H1 (cell line): ENCODE measurements at regions not wholly inside any gene's neighbourhood (a gene's known extent, or its start where the extent isn't known, plus 50 kb on each side); places are given as distances from the start of the nearest gene placed in this dataset.

ENCODE experiments used
- CTCF ChIA-PET: fragments of 300-600 bp; sonication (Branson Sonifier 250); formaldehyde crosslinking; loops from one replicate; lab custom pipeline; 2021; ENCODE audit not compliant: partially characterized antibody; lab: Charles Lee
- POLR2A ChIA-PET: fragments of 300-600 bp; sonication (Branson Sonifier 250); formaldehyde crosslinking; loops from one replicate; lab custom pipeline; 2021; ENCODE audit warnings: inconsistent platforms; ENCODE audit not compliant: partially characterized antibody; lab: Charles Lee
- DNase-seq, 2 experiments: peaks; one replicate each; pipeline versions ENCODE4 v3.0.0 to v3.0.0-alpha.2; 2010 to 2022; ENCODE audit warnings: low spot score in 2 of 2, low read depth in 1 of 2, mixed read lengths in 1 of 2
- FAIRE-seq: peaks from 2 replicates; lab custom pipeline; 2011; peaks lifted over from hg19 to GRCh38; lab: Jason Lieb, UNC
- H2AFZ ChIP-seq: 2 replicates; pipeline ENCODE4 v1.8.1; 2012; ENCODE audit warnings: low read length, inconsistent platforms
- H2AK5ac ChIP-seq: 2 replicates; pipeline ENCODE4 v1.6.1; 2013; ENCODE audit warnings: low read depth, low read length
- H2BK120ac ChIP-seq: replicated peaks from 2 replicates; pipeline ENCODE3; 2013; ENCODE audit warnings: low read depth, low read length, inconsistent platforms
- H2BK12ac ChIP-seq: 2 replicates; pipeline ENCODE4 v1.6.1; 2013; ENCODE audit warnings: low read depth, low read length
- H2BK15ac ChIP-seq: 2 replicates; pipeline ENCODE4 v1.6.1; 2013; ENCODE audit warnings: low read length
- H2BK20ac ChIP-seq: 2 replicates; pipeline ENCODE4 v1.6.1; 2013; ENCODE audit warnings: low read length
- H2BK5ac ChIP-seq: 2 replicates; pipeline ENCODE4 v1.6.1; 2013; ENCODE audit warnings: low read depth, low read length
- H3K14ac ChIP-seq: 2 replicates; pipeline ENCODE4 v1.6.1; 2013; ENCODE audit warnings: inconsistent platforms; ENCODE audit not compliant: insufficient read length
- H3K18ac ChIP-seq: 2 replicates; pipeline ENCODE4 v1.6.1; 2013; ENCODE audit warnings: low read length; ENCODE audit errors: extremely low read depth
- H3K23ac ChIP-seq: 2 replicates; pipeline ENCODE4 v1.6.1; 2013; ENCODE audit warnings: inconsistent platforms; ENCODE audit not compliant: insufficient read length
- H3K23me2 ChIP-seq: 2 replicates; pipeline ENCODE4 v1.6.1; 2013; ENCODE audit warnings: low read depth, low read length
- H3K27ac ChIP-seq: 2 replicates; pipeline ENCODE4 v1.6.1; 2011; ENCODE audit warnings: low read depth, low read length, inconsistent platforms
- H3K27me3 ChIP-seq, 4 experiments: replicated peaks in 1 of 4; 1 replicate in 1 of 4; 2 replicates in 3 of 4; pipeline versions ENCODE4 v1.6.1 to v1.8.1; 2011 to 2013; ENCODE audit warnings: low read length in 3 of 4, mild to moderate bottlenecking in 3 of 4, inconsistent platforms in 2 of 4, mixed read lengths in 2 of 4, moderate library complexity in 1 of 4; ENCODE audit not compliant: control insufficient read depth in 3 of 4, insufficient read depth in 3 of 4; ENCODE audit errors: extremely low read depth in 1 of 4
- H3K36me3 ChIP-seq, 4 experiments: 2 replicates each; pipeline versions ENCODE4 v1.6.1 to v1.8.1; 2011 to 2013; ENCODE audit warnings: mild to moderate bottlenecking in 4 of 4, low read length in 3 of 4, moderate library complexity in 2 of 4, control low read depth in 1 of 4, inconsistent platforms in 1 of 4; ENCODE audit not compliant: insufficient read depth in 4 of 4, control insufficient read depth in 2 of 4
- H3K4ac ChIP-seq: replicated peaks from 2 replicates; pipeline ENCODE3; 2013; ENCODE audit warnings: low read length, low read depth, mixed read lengths, inconsistent platforms; ENCODE audit not compliant: insufficient read length
- H3K4me1 ChIP-seq, 4 experiments: replicated peaks in 1 of 4; 1 replicate in 1 of 4; 2 replicates in 3 of 4; pipeline versions ENCODE4 v1.6.1 to v1.8.1; 2011 to 2013; ENCODE audit warnings: low read length in 3 of 4, inconsistent platforms in 2 of 4, mixed read lengths in 1 of 4; ENCODE audit not compliant: insufficient read depth in 4 of 4, control insufficient read depth in 3 of 4
- H3K4me2 ChIP-seq, 2 experiments: 2 replicates each; pipeline versions ENCODE4 v1.6.1 to v1.8.1; 2011 to 2013; ENCODE audit warnings: low read depth in 2 of 2, low read length in 2 of 2, control low read depth in 1 of 2, inconsistent platforms in 1 of 2, mild to moderate bottlenecking in 1 of 2; ENCODE audit not compliant: insufficient read depth in 1 of 2
- H3K4me3 ChIP-seq, 4 experiments: fragments of 200-600, 300-600 bp in 1 of 4; sonication (generic), shearing (Covaris generic), sonication (Bioruptor Twin) in 1 of 4; 2 replicates each; pipeline versions ENCODE4 v1.5.1 to v1.8.1; 2011 to 2016; ENCODE audit warnings: low read length in 4 of 4, low read depth in 3 of 4, control low read depth in 2 of 4, inconsistent platforms in 2 of 4, mild to moderate bottlenecking in 2 of 4, mixed read lengths in 1 of 4, moderate library complexity in 1 of 4; ENCODE audit not compliant: insufficient read depth in 2 of 4; ENCODE audit errors: extremely low read depth in 1 of 4
- H3K56ac ChIP-seq: replicated peaks from 2 replicates; pipeline ENCODE3; 2013; ENCODE audit warnings: low read depth, mild to moderate bottlenecking, mixed read lengths, low read length, inconsistent platforms; ENCODE audit not compliant: insufficient read length
- H3K79me1 ChIP-seq: 2 replicates; pipeline ENCODE4 v1.6.1; 2013; ENCODE audit warnings: low read depth, low read length, control low read depth
- H3K79me2 ChIP-seq, 2 experiments: 2 replicates each; pipeline versions ENCODE4 v1.6.1 to v1.8.1; 2012 to 2013; ENCODE audit warnings: low read length in 2 of 2, mild to moderate bottlenecking in 2 of 2, inconsistent platforms in 1 of 2; ENCODE audit not compliant: insufficient read depth in 2 of 2, control insufficient read depth in 1 of 2
- H3K9ac ChIP-seq, 4 experiments: replicated peaks in 1 of 4; 1 replicate in 1 of 4; 2 replicates in 3 of 4; pipeline versions ENCODE4 v1.6.1 to v1.8.1; 2011 to 2013; ENCODE audit warnings: low read depth in 3 of 4, low read length in 3 of 4, control low read depth in 2 of 4, mild to moderate bottlenecking in 2 of 4, moderate library complexity in 2 of 4, inconsistent platforms in 1 of 4; ENCODE audit errors: extremely low read depth in 1 of 4
- H3K9me3 ChIP-seq, 2 experiments: 2 replicates each; pipeline versions ENCODE4 v1.6.1 to v1.8.1; 2012 to 2013; ENCODE audit warnings: mild to moderate bottlenecking in 2 of 2, moderate library complexity in 2 of 2, control low read depth in 1 of 2, inconsistent platforms in 1 of 2, low read depth in 1 of 2, low read length in 1 of 2, mixed read lengths in 1 of 2; ENCODE audit not compliant: insufficient read depth in 2 of 2
- H4K20me1 ChIP-seq, 2 experiments: replicated peaks in 1 of 2; 2 replicates each; pipeline versions ENCODE3 to v1.8.1; 2011 to 2013; ENCODE audit warnings: inconsistent platforms in 2 of 2, low read length in 2 of 2, mild to moderate bottlenecking in 1 of 2; ENCODE audit not compliant: insufficient read depth in 2 of 2, control insufficient read depth in 1 of 2
- H4K5ac ChIP-seq: 2 replicates; pipeline ENCODE4 v1.6.1; 2013; ENCODE audit warnings: low read length, low read depth, mixed read lengths, inconsistent platforms; ENCODE audit not compliant: insufficient read length
- H4K8ac ChIP-seq: 2 replicates; pipeline ENCODE4 v1.8.0; 2013; ENCODE audit warnings: mild to moderate bottlenecking, moderate library complexity, low read length, inconsistent platforms; ENCODE audit not compliant: insufficient read depth; ENCODE audit errors: extremely low read depth
- H4K91ac ChIP-seq: replicated peaks from 2 replicates; pipeline ENCODE3; 2013; ENCODE audit warnings: low read length, mixed read lengths, inconsistent platforms; ENCODE audit not compliant: insufficient read length
- CBX5 ChIP-seq: fragments of 300-800, 300-1000 bp; sonication (generic); IDR thresholded peaks from 2 replicates; pipeline ENCODE4 v1.7.1; 2016; ENCODE audit warnings: antibody characterized with exemption, low read length, low read depth
- CREB1 ChIP-seq: IDR thresholded peaks from 2 replicates; pipeline ENCODE4 v1.6.1; 2012; ENCODE audit warnings: inconsistent platforms
- CTCF ChIP-seq, 3 experiments: IDR thresholded peaks; 1 replicate in 2 of 3; 2 replicates in 1 of 3; pipeline versions ENCODE4 v1.5.1 to v1.6.1; 2011; ENCODE audit warnings: low read length in 3 of 3, mild to moderate bottlenecking in 3 of 3, inconsistent platforms in 2 of 3, low read depth in 1 of 3, moderate library complexity in 1 of 3; ENCODE audit not compliant: insufficient read depth in 1 of 3; ENCODE audit errors: control extremely low read depth in 1 of 3
- EGR1 ChIP-seq: IDR thresholded peaks from 2 replicates; pipeline ENCODE4 v1.6.1; 2011; ENCODE audit warnings: low read depth, low read length, borderline replicate concordance
- EP300 ChIP-seq, 2 experiments: IDR thresholded peaks; 1 replicate in 1 of 2; 2 replicates in 1 of 2; pipeline ENCODE4 v1.6.1; 2011 to 2012; ENCODE audit warnings: low read depth in 2 of 2, low read length in 2 of 2, mild to moderate bottlenecking in 2 of 2, borderline replicate concordance in 1 of 2, inconsistent platforms in 1 of 2, moderate library complexity in 1 of 2
- GTF2F1 ChIP-seq: IDR thresholded peaks from 2 replicates; pipeline ENCODE4 v1.6.1; 2012; ENCODE audit warnings: low read depth, low read length, improper control_type of control experiment, borderline replicate concordance
- JUN ChIP-seq: IDR thresholded peaks from 2 replicates; pipeline ENCODE4 v1.6.1; 2011; ENCODE audit warnings: low read depth, mild to moderate bottlenecking, improper control_type of control experiment, low read length
- MAFK ChIP-seq: IDR thresholded peaks from 2 replicates; pipeline ENCODE4 v1.6.1; 2012; ENCODE audit warnings: low read depth, mild to moderate bottlenecking, improper control_type of control experiment, low read length
- POLR2AphosphoS5 ChIP-seq: IDR thresholded peaks from 2 replicates; pipeline ENCODE4 v1.6.1; 2011; ENCODE audit warnings: low read depth, low read length
- SAP30 ChIP-seq: fragments of 300-600 bp; sonication (generic); IDR thresholded peaks from 2 replicates; pipeline ENCODE4 v1.7.1; 2012; ENCODE audit warnings: low read length, moderate library complexity, mild to moderate bottlenecking, inconsistent platforms; ENCODE audit not compliant: insufficient read depth, insufficient replicate concordance
- SRF ChIP-seq: IDR thresholded peaks from 2 replicates; pipeline ENCODE4 v1.6.1; 2011; ENCODE audit warnings: mild to moderate bottlenecking, low read depth, low read length, moderate library complexity
- YY1 ChIP-seq: IDR thresholded peaks from 2 replicates; pipeline ENCODE4 v1.6.1; 2011; ENCODE audit warnings: low read depth, mild to moderate bottlenecking, low read length
- ZNF274 ChIP-seq: IDR thresholded peaks from 2 replicates; pipeline ENCODE4 v1.7.0; 2012; ENCODE audit warnings: low read length, borderline replicate concordance; ENCODE audit errors: extremely low read depth
- WGBS, 2 experiments: shearing (Covaris generic) in 1 of 2; methylation state at CpG; one replicate each; pipeline versions ENCODE4 v1.1.6 to v1.1.7; 2013 to 2015; ENCODE audit warnings: low lambda C conversion rate in 2 of 2, mixed read lengths in 2 of 2, inconsistent platforms in 1 of 2, low coverage in 1 of 2, missing lambda C conversion rate in 1 of 2; ENCODE audit not compliant: insufficient replicate concordance in 2 of 2, insufficient coverage in 1 of 2, insufficient read length in 1 of 2; ENCODE audit errors: extremely low coverage in 1 of 2, missing lambda C conversion rate in 1 of 2; 5-methylcytosine and 5-hydroxymethylcytosine counted together

DNA sequence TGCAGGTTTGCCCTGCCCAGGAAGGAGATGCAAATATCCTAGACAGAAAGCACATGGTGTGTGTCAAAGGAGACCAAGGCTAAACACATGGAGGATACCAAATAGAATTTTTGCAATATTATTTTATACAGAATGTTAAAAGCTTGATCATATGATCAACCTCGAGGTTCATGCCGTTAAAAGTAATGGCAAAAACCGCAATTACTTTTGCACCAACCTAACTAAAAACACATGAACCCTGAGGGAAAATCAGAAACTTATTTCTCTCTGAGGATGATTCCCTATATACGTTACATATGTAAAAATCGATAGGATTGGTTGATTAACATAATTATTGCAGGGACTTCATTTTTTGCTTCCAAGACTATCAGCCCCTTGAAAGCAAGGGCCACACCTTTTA, 88.1 kb downstream of the MZT1 start:
- H3K36me3 ChIP-seq, result no peaks in the 10 kb centered on the region
- H3K4me1 ChIP-seq, result peaks cover 1 to 10% (median 5%) of the 10 kb centered on the region in 4 experiments; a peak in 4 of 7 replicates
- no peaks in the 10 kb centered on the region for H3K79me1 ChIP-seq
- H2BK12ac ChIP-seq, result no peak overlapping the region
- no peak overlapping the region for H4K8ac ChIP-seq
- H3K79me2 ChIP-seq, result no peaks in the 10 kb centered on the region
- no peaks in the 10 kb centered on the region for H3K9me3 ChIP-seq
- no peak overlapping the region for H2BK120ac ChIP-seq
- H3K56ac ChIP-seq, result no peak overlapping the region
- FAIRE-seq (no peak), DNase-seq (no peak)
- H3K9ac ChIP-seq, result no peak overlapping the region
- no peak overlapping the region for H3K18ac ChIP-seq
- WGBS, 2 experiments, result 83% methylated on average over 5 of the region's 5 CpGs; no CpG with 5 or more reads in 1 of the 2 experiments
- H4K5ac ChIP-seq, result peak overlapping the region; percentile 26
- H3K4ac ChIP-seq, result peak overlapping the region; percentile 28
- no peaks in the 10 kb centered on the region for H4K20me1 ChIP-seq
- POLR2A ChIA-PET, result no interaction called here
- H3K4me3 ChIP-seq, result no peak overlapping the region
- no peak overlapping the region for H2BK15ac ChIP-seq
- H2BK5ac ChIP-seq, result no peak overlapping the region
- no peak overlapping the region for H3K14ac ChIP-seq
- H2AK5ac ChIP-seq, result no peak overlapping the region
- CTCF ChIA-PET, result no interaction called here
- H2AFZ ChIP-seq, result no peak overlapping the region
- H3K23ac ChIP-seq, result no peak overlapping the region
- H4K91ac ChIP-seq, result no peak overlapping the region
- H3K27me3 ChIP-seq, result no peaks in the 10 kb centered on the region
- no peak overlapping the region for H3K27ac ChIP-seq
- no peaks in the 10 kb centered on the region for H3K23me2 ChIP-seq
- H2BK20ac ChIP-seq, result no peak overlapping the region
- H3K4me2 ChIP-seq, result no peak overlapping the region
- TF ChIP-seq POLR2AphosphoS5, result no peak
- no peak for TF ChIP-seq EGR1
- TF ChIP-seq YY1, result no peak
- no peak for TF ChIP-seq EP300 (IDR thresholded peaks at IDR 0.05; ENCODE audit: borderline replicate concordance in 1 of 2, low read depth in 2 of 2, low read length in 2 of 2)
- TF ChIP-seq JUN, result no peak
- no peak for TF ChIP-seq ZNF274
- no peak for TF ChIP-seq SAP30
- no peak for TF ChIP-seq SRF
- TF ChIP-seq CREB1, result no peak
- TF ChIP-seq CBX5, result no peak
- no peak for TF ChIP-seq MAFK
- TF ChIP-seq GTF2F1, result no peak
- no peak for TF ChIP-seq CTCF (IDR thresholded peaks at IDR 0.05; ENCODE audit: control extremely low read depth in 1 of 3, insufficient read depth in 1 of 3, low read depth in 1 of 3, low read length in 3 of 3)
